Breast epithelium (tissue), 4 donors: ENCODE measurements at regions not wholly inside any gene's neighbourhood (a gene's known extent, or its start where the extent isn't known, plus 50 kb on each side); places are given as distances from the start of the nearest gene placed in this dataset.

Experiments used
- DNase-seq, 2 donors: peaks; one replicate each; pipeline ENCODE4 v3.0.0-alpha.2; 2019; ENCODE audit warnings: low spot score in 2 of 2
- H3K27ac ChIP-seq, 2 donors: fragments of 200-600 bp; sonication (generic) in 1 of 2; one replicate each; pipeline ENCODE4 v1.5.1; 2016 to 2019; ENCODE audit warnings: mild to moderate bottlenecking in 1 of 2
- H3K27me3 ChIP-seq, 2 donors: fragments of 200-600 bp; sonication (generic) in 1 of 2; one replicate each; pipeline versions ENCODE4 v1.5.1 to v1.6.0; 2017 to 2019; ENCODE audit warnings: control low read depth in 1 of 2, mild to moderate bottlenecking in 1 of 2
- H3K36me3 ChIP-seq: fragments of 200-600 bp; one replicate; pipeline ENCODE4 v1.5.1; 2019
- H3K4me1 ChIP-seq, 2 donors: fragments of 200-600 bp; sonication (generic); one replicate each; pipeline ENCODE4 v1.5.1; 2016 to 2019; ENCODE audit warnings: control low read depth in 1 of 2
- H3K4me3 ChIP-seq, 3 donors: fragments of 200-600 bp; sonication (generic); 1 replicate in 2 of 3; 2 replicates in 1 of 3; pipeline ENCODE4 v1.5.1; 2016 to 2019; ENCODE audit warnings: mild to moderate bottlenecking in 3 of 3, moderate library complexity in 2 of 3
- H3K9me3 ChIP-seq, 2 donors: fragments of 200-600 bp; sonication (generic) in 1 of 2; one replicate each; pipeline ENCODE4 v1.5.1; 2016 to 2019; ENCODE audit warnings: control low read depth in 1 of 2
- CTCF ChIP-seq, 3 donors: fragments of 450-650 bp; IDR thresholded peaks; one replicate each; pipeline ENCODE4 v1.5.1; 2016 to 2017; ENCODE audit warnings: antibody characterized with exemption in 3 of 3, mild to moderate bottlenecking in 3 of 3, moderate library complexity in 3 of 3
- POLR2A ChIP-seq: fragments of 450-650 bp; IDR thresholded peaks from one replicate; pipeline ENCODE4 v1.6.1; 2016; ENCODE audit warnings: antibody characterized with exemption, mild to moderate bottlenecking, moderate library complexity
- POLR2AphosphoS5 ChIP-seq, 3 donors: sonication (generic); formaldehyde crosslinking; IDR thresholded peaks; one replicate each; pipeline ENCODE4 v1.6.1; 2017; ENCODE audit warnings: antibody characterized with exemption in 3 of 3
- intact Hi-C: fragments of 100-400 bp; cut with DNase I; formaldehyde crosslinking; loops from one replicate; pipeline ENCODE4 v1.15.1; 2023; ENCODE audit warnings: low total_unique reads

- H3K4me1 ChIP-seq = no peaks in the 10 kb centered on the region
- intact Hi-C loops = no loop called here
- H3K36me3 ChIP-seq = no peaks in the 10 kb centered on the region
- no peak for TF ChIP-seq POLR2A
- no peak for TF ChIP-seq CTCF (IDR thresholded peaks at IDR 0.05)
- no peak for TF ChIP-seq POLR2AphosphoS5 (IDR thresholded peaks at IDR 0.05)
- H3K4me3 ChIP-seq = no peak overlapping the region
- no peak overlapping the region for H3K27ac ChIP-seq
- DNase-seq = no peak
- H3K27me3 ChIP-seq = no peaks in the 10 kb centered on the region
- no peaks in the 10 kb centered on the region for H3K9me3 ChIP-seq
Measured at GRCh38 chr3:80785875-80786274, 975.6 kb downstream of the GBE1 start.

- no peaks in the 10 kb centered on the region for H3K36me3 ChIP-seq
- no peak overlapping the region for H3K27ac ChIP-seq
- DNase-seq = no peak
- no peak overlapping the region for H3K4me3 ChIP-seq
- H3K4me1 ChIP-seq = no peaks in the 10 kb centered on the region
- no peak for TF ChIP-seq POLR2AphosphoS5 (IDR thresholded peaks at IDR 0.05)
- TF ChIP-seq CTCF (IDR thresholded peaks at IDR 0.05) = no peak
- no peak for TF ChIP-seq POLR2A
- intact Hi-C loops = no loop called here
- H3K27me3 ChIP-seq = no peaks in the 10 kb centered on the region
- no peaks in the 10 kb centered on the region for H3K9me3 ChIP-seq
Measured at GRCh38 chr3:80785475-80785874, 976.0 kb downstream of the GBE1 start.

GRCh38 chr3:80771085-80771484 lies 990.4 kb downstream of the GBE1 start:
- no peaks in the 10 kb centered on the region for H3K9me3 ChIP-seq
- no peaks in the 10 kb centered on the region for H3K36me3 ChIP-seq
- H3K4me3 ChIP-seq = no peak overlapping the region
- intact Hi-C loops = no loop called here
- no peaks in the 10 kb centered on the region for H3K27me3 ChIP-seq
- no peaks in the 10 kb centered on the region for H3K4me1 ChIP-seq
- H3K27ac ChIP-seq = no peak overlapping the region
- no peak for DNase-seq
- TF ChIP-seq POLR2A (no peak), CTCF (IDR thresholded peaks at IDR 0.05) (no peak), POLR2AphosphoS5 (IDR thresholded peaks at IDR 0.05) (no peak)

- H3K27ac ChIP-seq = no peak overlapping the region
- H3K4me1 ChIP-seq = no peaks in the 10 kb centered on the region
- intact Hi-C loops = no loop called here
- H3K9me3 ChIP-seq = no peaks in the 10 kb centered on the region
- TF ChIP-seq POLR2AphosphoS5 (IDR thresholded peaks at IDR 0.05) = no peak
- TF ChIP-seq POLR2A = no peak
- TF ChIP-seq CTCF (IDR thresholded peaks at IDR 0.05) = no peak
- H3K27me3 ChIP-seq = no peaks in the 10 kb centered on the region
- DNase-seq = no peak
- H3K4me3 ChIP-seq = no peak overlapping the region
- no peaks in the 10 kb centered on the region for H3K36me3 ChIP-seq
Measured at GRCh38 chr3:80770106-80771074, 991.1 kb downstream of the GBE1 start.

GRCh38 chr3:80769683-80770082 lies 991.8 kb downstream of the GBE1 start:
- TF ChIP-seq CTCF (IDR thresholded peaks at IDR 0.05) = no peak
- no peak for TF ChIP-seq POLR2A
- no peak for TF ChIP-seq POLR2AphosphoS5 (IDR thresholded peaks at IDR 0.05)
- no peak for DNase-seq
- Histone ChIP-seq H3K9me3 (no peaks in the 10 kb centered on the region), H3K4me1 (no peaks in the 10 kb centered on the region), H3K27ac (no peak overlapping the region), H3K4me3 (no peak overlapping the region), H3K36me3 (no peaks in the 10 kb centered on the region), H3K27me3 (no peaks in the 10 kb centered on the region)
- intact Hi-C loops = no loop called here
